Type B pancreatic cell (in vitro differentiated cells): ENCODE measurements at regions not wholly inside any gene's neighbourhood (a gene's known extent, or its start where the extent isn't known, plus 50 kb on each side); places are given as distances from the start of the nearest gene placed in this dataset.

Source experiments
- DNase-seq: peaks from one replicate; pipeline ENCODE4 v3.0.0; 2021; ENCODE audit warnings: mixed read lengths; ENCODE audit not compliant: unreplicated experiment; ENCODE audit errors: extremely low spot score
- H3K27ac Mint-ChIP-seq: 2 replicates; pipeline ENCODE4 v1.8.0; 2021; ENCODE audit warnings: mild to moderate bottlenecking, mixed read lengths
- H3K27me3 Mint-ChIP-seq: 2 replicates; pipeline ENCODE4 v1.8.0; 2021; ENCODE audit warnings: mixed read lengths
- H3K36me3 Mint-ChIP-seq: 2 replicates; pipeline ENCODE4 v1.8.0; 2021; ENCODE audit warnings: mixed read lengths
- H3K4me1 Mint-ChIP-seq: one replicate; pipeline ENCODE4 v1.8.0; 2021; ENCODE audit warnings: mixed read lengths; ENCODE audit not compliant: unreplicated experiment
- H3K4me3 Mint-ChIP-seq: 2 replicates; pipeline ENCODE4 v1.8.0; 2021; ENCODE audit warnings: mild to moderate bottlenecking, mixed read lengths
- H3K9me3 Mint-ChIP-seq: 2 replicates; pipeline ENCODE4 v1.8.0; 2021; ENCODE audit warnings: mixed read lengths
- CTCF ChIP-seq: fragments of 200-600 bp; sonication (generic); conservative IDR thresholded peaks from 2 replicates; pipeline ENCODE4 v1.5.0; 2021; ENCODE audit warnings: antibody characterized with exemption, mild to moderate bottlenecking

GRCh38 chr1:98133131-98133530, 212.3 kb upstream of the DPYD start:
- TF ChIP-seq CTCF, result no peak
- no peaks in the 10 kb centered on the region for H3K36me3 Mint-ChIP-seq
- DNase-seq, result no peak
- H3K27me3 Mint-ChIP-seq, result peaks cover 3% of the 10 kb centered on the region
- no peak overlapping the region for H3K27ac Mint-ChIP-seq
- H3K4me1 Mint-ChIP-seq, result no peaks in the 10 kb centered on the region
- no peak overlapping the region for H3K4me3 Mint-ChIP-seq
- no peaks in the 10 kb centered on the region for H3K9me3 Mint-ChIP-seq

GRCh38 chr1:98130408-98130807, 209.6 kb upstream of the DPYD start:
- no peak for TF ChIP-seq CTCF
- Mint-ChIP-seq H3K27ac (no peak overlapping the region), H3K9me3 (no peaks in the 10 kb centered on the region), H3K4me3 (no peak overlapping the region), H3K4me1 (no peaks in the 10 kb centered on the region), H3K27me3 (peaks cover 3% of the 10 kb centered on the region), H3K36me3 (no peaks in the 10 kb centered on the region)
- DNase-seq, result no peak

- no peak overlapping the region for H3K4me3 Mint-ChIP-seq
- H3K4me1 Mint-ChIP-seq, result no peaks in the 10 kb centered on the region
- H3K27me3 Mint-ChIP-seq, result peaks cover 3% of the 10 kb centered on the region
- H3K36me3 Mint-ChIP-seq, result no peaks in the 10 kb centered on the region
- no peak for TF ChIP-seq CTCF
- DNase-seq, result no peak
- H3K9me3 Mint-ChIP-seq, result no peaks in the 10 kb centered on the region
- H3K27ac Mint-ChIP-seq, result no peak overlapping the region
Measured at GRCh38 chr1:98129491-98129890, 208.7 kb upstream of the DPYD start.

GRCh38 chr1:98126740-98127139, 205.9 kb upstream of the DPYD start:
- Mint-ChIP-seq H3K36me3 (no peaks in the 10 kb centered on the region), H3K9me3 (no peaks in the 10 kb centered on the region), H3K27ac (no peak overlapping the region), H3K4me3 (no peak overlapping the region), H3K27me3 (no peaks in the 10 kb centered on the region), H3K4me1 (no peaks in the 10 kb centered on the region)
- DNase-seq, result no peak
- no peak for TF ChIP-seq CTCF

- no peak overlapping the region for H3K4me3 Mint-ChIP-seq
- H3K36me3 Mint-ChIP-seq, result no peaks in the 10 kb centered on the region
- no peaks in the 10 kb centered on the region for H3K27me3 Mint-ChIP-seq
- DNase-seq, result no peak
- no peaks in the 10 kb centered on the region for H3K9me3 Mint-ChIP-seq
- H3K27ac Mint-ChIP-seq, result no peak overlapping the region
- no peak for TF ChIP-seq CTCF
- no peaks in the 10 kb centered on the region for H3K4me1 Mint-ChIP-seq
Measured at GRCh38 chr1:98121646-98122045, 200.8 kb upstream of the DPYD start.

- H3K4me3 Mint-ChIP-seq, result no peak overlapping the region
- no peak overlapping the region for H3K27ac Mint-ChIP-seq
- H3K36me3 Mint-ChIP-seq, result no peaks in the 10 kb centered on the region
- no peak for DNase-seq
- no peaks in the 10 kb centered on the region for H3K4me1 Mint-ChIP-seq
- no peaks in the 10 kb centered on the region for H3K9me3 Mint-ChIP-seq
- no peak for TF ChIP-seq CTCF
- peaks cover 3% of the 10 kb centered on the region for H3K27me3 Mint-ChIP-seq
Measured at GRCh38 chr1:98119796-98120195, 199.0 kb upstream of the DPYD start.
